Coronary artery (tissue), 2 donors: ENCODE measurements at regions not wholly inside any gene's neighbourhood (a gene's known extent, or its start where the extent isn't known, plus 50 kb on each side); places are given as distances from the start of the nearest gene placed in this dataset.
A peak's percentile ranks its signal among the peaks of the same experiment; 100 is the strongest.

Experiments
- DNase-seq: peaks from one replicate; pipeline ENCODE4 v3.0.0-alpha.2; 2017; ENCODE audit warnings: low spot score
- H3K27ac ChIP-seq, 2 donors: fragments of 200-600 bp; sonication (generic); one replicate each; pipeline ENCODE4 v1.5.1; 2016 to 2019
- H3K4me3 ChIP-seq: fragments of 200-600 bp; sonication (generic); 2 replicates; pipeline ENCODE4 v1.5.1; 2016; ENCODE audit warnings: mild to moderate bottlenecking, moderate library complexity
- CTCF ChIP-seq: fragments of 200-600 bp; sonication (generic); IDR thresholded peaks from one replicate; pipeline ENCODE4 v1.5.1; 2019; ENCODE audit warnings: antibody characterized with exemption

GRCh38 chr3:30512576-30512975, 93.8 kb upstream of the TGFBR2 start:
- no peak for TF ChIP-seq CTCF
- peak overlapping the region; percentile 34 to 79 for H3K27ac ChIP-seq
- DNase-seq = no peak

GRCh38 chr3:30513374-30514152, 92.8 kb upstream of the TGFBR2 start:
- Histone ChIP-seq H3K4me3 (no peak overlapping the region), H3K27ac (peak overlapping the region; percentile 51 to 79)
- no peak for DNase-seq
- TF ChIP-seq CTCF = no peak

More at GRCh38 chr3:30512576-30512975, 93.8 kb upstream of the TGFBR2 start:
- H3K4me3 ChIP-seq = no peak overlapping the region

GRCh38 chr3:30516238-30516637, 90.2 kb upstream of the TGFBR2 start:
- Histone ChIP-seq H3K27ac (peak overlapping the region; percentile 67 to 86), H3K4me3 (no peak overlapping the region)
- TF ChIP-seq CTCF = no peak
- DNase-seq = no peak

GRCh38 chr3:30518181-30518864, 88.1 kb upstream of the TGFBR2 start:
- DNase-seq = peak; percentile 83
- no peak for TF ChIP-seq CTCF
- Histone ChIP-seq H3K27ac (peak overlapping the region; percentile 67 to 86), H3K4me3 (peak overlapping the region; percentile 9)

GRCh38 chr3:30518872-30519271, 87.5 kb upstream of the TGFBR2 start:
- H3K27ac ChIP-seq = peak overlapping the region; percentile 67 to 85
- no peak for DNase-seq
- peak overlapping the region; percentile 9 for H3K4me3 ChIP-seq
- no peak for TF ChIP-seq CTCF

GRCh38 chr3:30520699-30521098, 85.7 kb upstream of the TGFBR2 start:
- no peak for TF ChIP-seq CTCF

More at GRCh38 chr3:30520699-30521098, 85.7 kb upstream of the TGFBR2 start:
- Histone ChIP-seq H3K27ac (peak overlapping the region; percentile 15 to 36), H3K4me3 (no peak overlapping the region)
- DNase-seq = no peak
